SKM-1 (cell line): ENCODE measurements at regions not wholly inside any gene's neighbourhood (a gene's known extent, or its start where the extent isn't known, plus 50 kb on each side); places are given as distances from the start of the nearest gene placed in this dataset.

Experiments
- DNase-seq: peaks from one replicate; lab custom pipeline; 2025; ENCODE audit not compliant: unreplicated experiment; lab: John Stamatoyannopoulos, UW

GRCh38 chr21:38938343-38938742 lies 132.6 kb downstream of the ETS2 start:
- no peak for DNase-seq

- no peak for DNase-seq
These were observed 132.1 kb downstream of the ETS2 start for GRCh38 chr21:38937844-38938243.

GRCh38 chr21:38937286-38937790 lies 131.6 kb downstream of the ETS2 start:
- DNase-seq: no peak

- DNase-seq: no peak
These were observed 130.5 kb downstream of the ETS2 start for GRCh38 chr21:38936240-38936639.

- no peak for DNase-seq
These were observed 128.0 kb downstream of the ETS2 start for GRCh38 chr21:38933731-38934130.

- DNase-seq: no peak
These were observed 125.6 kb downstream of the ETS2 start for GRCh38 chr21:38931291-38931690.

GRCh38 chr21:38930853-38931252 lies 125.1 kb downstream of the ETS2 start:
- DNase-seq: peak; percentile 86

GRCh38 chr21:38930066-38930465 lies 124.3 kb downstream of the ETS2 start:
- DNase-seq: no peak

GRCh38 chr21:38929652-38930051 lies 123.9 kb downstream of the ETS2 start:
- no peak for DNase-seq

- DNase-seq: no peak
These were observed 123.4 kb downstream of the ETS2 start for GRCh38 chr21:38929142-38929541.

GRCh38 chr21:38927776-38928175 lies 122.0 kb downstream of the ETS2 start:
- DNase-seq: no peak

GRCh38 chr21:38925923-38926322 lies 120.2 kb downstream of the ETS2 start:
- DNase-seq: no peak

- DNase-seq: no peak
These were observed 119.7 kb downstream of the ETS2 start for GRCh38 chr21:38925478-38925877.

- no peak for DNase-seq
These were observed 119.2 kb downstream of the ETS2 start for GRCh38 chr21:38924954-38925353.

- no peak for DNase-seq
These were observed 117.7 kb downstream of the ETS2 start for GRCh38 chr21:38923429-38923828.

- no peak for DNase-seq
These were observed 116.9 kb downstream of the ETS2 start for GRCh38 chr21:38922474-38923235.

GRCh38 chr21:38921511-38922251 lies 116.0 kb downstream of the ETS2 start:
- DNase-seq: no peak

- DNase-seq: no peak
These were observed 115.1 kb downstream of the ETS2 start for GRCh38 chr21:38920631-38921398.

GRCh38 chr21:38918607-38919346 lies 113.0 kb downstream of the ETS2 start:
- no peak for DNase-seq

- no peak for DNase-seq
These were observed 111.5 kb downstream of the ETS2 start for GRCh38 chr21:38917043-38917774.
